Gastroesophageal sphincter (tissue), 3 donors: ENCODE measurements at regions not wholly inside any gene's neighbourhood (a gene's known extent, or its start where the extent isn't known, plus 50 kb on each side); places are given as distances from the start of the nearest gene placed in this dataset.

ENCODE experiments used
- CTCF ChIP-seq, 4 experiments: fragments of 200-600 bp in 2 of 4; fragments of 450-650 bp in 2 of 4; sonication (generic) in 1 of 4; IDR thresholded peaks; one replicate each; pipeline ENCODE4 v1.5.1; 2017 to 2019; ENCODE audit warnings: antibody characterized with exemption in 4 of 4, mild to moderate bottlenecking in 2 of 4, moderate library complexity in 2 of 4
- EP300 ChIP-seq: sonication (generic); formaldehyde crosslinking; IDR thresholded peaks from one replicate; pipeline ENCODE4 v1.6.1; 2017; ENCODE audit warnings: antibody characterized with exemption, mild to moderate bottlenecking
- POLR2AphosphoS5 ChIP-seq: sonication (generic); formaldehyde crosslinking; IDR thresholded peaks from one replicate; pipeline ENCODE4 v1.6.1; 2017; ENCODE audit warnings: antibody characterized with exemption

- TF ChIP-seq POLR2AphosphoS5 = no peak
- no peak for TF ChIP-seq EP300
- TF ChIP-seq CTCF (IDR thresholded peaks at IDR 0.05) = no peak
Observed at GRCh38 chr22:49413146-49413545, 414.5 kb downstream of the BRD1 start.
